ENCODE measurements at regions not wholly inside any gene's neighbourhood (a gene's known extent, or its start where the extent isn't known, plus 50 kb on each side); places are given as distances from the start of the nearest gene placed in this dataset.

DNA sequence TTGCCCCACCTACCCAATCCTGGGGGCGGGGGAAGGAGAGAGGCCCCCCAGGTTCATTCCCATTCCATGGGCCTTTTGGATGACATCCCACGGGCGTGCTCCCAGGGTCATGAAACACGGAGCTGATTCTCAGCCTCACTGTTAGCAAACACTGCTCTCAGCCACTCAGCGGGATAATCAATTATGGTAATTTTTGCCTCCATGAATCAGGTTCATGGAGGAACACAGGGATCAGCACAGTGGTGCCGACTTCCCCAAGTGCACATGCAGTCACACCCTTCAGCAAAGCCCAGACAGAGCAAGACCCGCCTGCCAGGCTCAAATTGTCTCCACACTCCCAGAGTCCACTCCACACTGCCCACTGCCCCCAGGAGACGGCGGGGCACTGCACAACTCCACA is 164.6 kb downstream of the ENGASE start:
- ChIA-PET POLR2A (no interaction called here), CTCF (no interaction called here)
- no peak for ATAC-seq
- in situ Hi-C loops (cut with HindIII; ENCODE audit: low pct_unique_long_range_greater_than_20kb, low sequenced_read_pairs) (no loop called here), intact Hi-C loops (cut with micrococcal nuclease; ENCODE audit: unreplicated experiment) (no loop called here)
- Histone ChIP-seq H3K36me3 (ENCODE audit: control insufficient read depth, insufficient read depth, low read length) (no peaks in the 10 kb centered on the region), H3K27ac (ENCODE audit: low read length) (no peak overlapping the region), H3K27me3 (ENCODE audit: control insufficient read depth, insufficient read depth, low read length) (peaks cover 8% of the 10 kb centered on the region), H3K9me3 (ENCODE audit: control insufficient read depth, insufficient read depth, low read depth, low read length) (no peaks in the 10 kb centered on the region), H3K4me3 (ENCODE audit: low read depth in 2 of 2, low read length in 2 of 2) (no peak overlapping the region), H3K4me1 (ENCODE audit: control insufficient read depth, insufficient read depth, low read length) (no peaks in the 10 kb centered on the region)
- no peak for DNase-seq (ENCODE audit: low read depth, low spot score)
- no TSS peak for BruUV-seq (replicated peaks)
- TF ChIP-seq, protein P1, sequence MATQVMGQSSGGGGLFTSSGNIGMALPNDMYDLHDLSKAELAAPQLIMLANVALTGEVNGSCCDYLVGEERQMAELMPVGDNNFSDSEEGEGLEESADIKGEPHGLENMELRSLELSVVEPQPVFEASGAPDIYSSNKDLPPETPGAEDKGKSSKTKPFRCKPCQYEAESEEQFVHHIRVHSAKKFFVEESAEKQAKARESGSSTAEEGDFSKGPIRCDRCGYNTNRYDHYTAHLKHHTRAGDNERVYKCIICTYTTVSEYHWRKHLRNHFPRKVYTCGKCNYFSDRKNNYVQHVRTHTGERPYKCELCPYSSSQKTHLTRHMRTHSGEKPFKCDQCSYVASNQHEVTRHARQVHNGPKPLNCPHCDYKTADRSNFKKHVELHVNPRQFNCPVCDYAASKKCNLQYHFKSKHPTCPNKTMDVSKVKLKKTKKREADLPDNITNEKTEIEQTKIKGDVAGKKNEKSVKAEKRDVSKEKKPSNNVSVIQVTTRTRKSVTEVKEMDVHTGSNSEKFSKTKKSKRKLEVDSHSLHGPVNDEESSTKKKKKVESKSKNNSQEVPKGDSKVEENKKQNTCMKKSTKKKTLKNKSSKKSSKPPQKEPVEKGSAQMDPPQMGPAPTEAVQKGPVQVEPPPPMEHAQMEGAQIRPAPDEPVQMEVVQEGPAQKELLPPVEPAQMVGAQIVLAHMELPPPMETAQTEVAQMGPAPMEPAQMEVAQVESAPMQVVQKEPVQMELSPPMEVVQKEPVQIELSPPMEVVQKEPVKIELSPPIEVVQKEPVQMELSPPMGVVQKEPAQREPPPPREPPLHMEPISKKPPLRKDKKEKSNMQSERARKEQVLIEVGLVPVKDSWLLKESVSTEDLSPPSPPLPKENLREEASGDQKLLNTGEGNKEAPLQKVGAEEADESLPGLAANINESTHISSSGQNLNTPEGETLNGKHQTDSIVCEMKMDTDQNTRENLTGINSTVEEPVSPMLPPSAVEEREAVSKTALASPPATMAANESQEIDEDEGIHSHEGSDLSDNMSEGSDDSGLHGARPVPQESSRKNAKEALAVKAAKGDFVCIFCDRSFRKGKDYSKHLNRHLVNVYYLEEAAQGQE (IDR thresholded peaks at IDR 0.05; ENCODE audit: insufficient read depth in 1 of 2, low read depth in 2 of 2, low read length in 1 of 2) = no peak
- TF ChIP-seq SIN3A (IDR thresholded peaks at IDR 0.05; ENCODE audit: borderline replicate concordance, insufficient read depth, low read depth, low read length) = no peak
- TF ChIP-seq CTCF (IDR thresholded peaks at IDR 0.05) = no peak
- no peak for TF ChIP-seq POLR2AphosphoS5 (IDR thresholded peaks at IDR 0.05; ENCODE audit: low read depth, low read length)

DNA sequence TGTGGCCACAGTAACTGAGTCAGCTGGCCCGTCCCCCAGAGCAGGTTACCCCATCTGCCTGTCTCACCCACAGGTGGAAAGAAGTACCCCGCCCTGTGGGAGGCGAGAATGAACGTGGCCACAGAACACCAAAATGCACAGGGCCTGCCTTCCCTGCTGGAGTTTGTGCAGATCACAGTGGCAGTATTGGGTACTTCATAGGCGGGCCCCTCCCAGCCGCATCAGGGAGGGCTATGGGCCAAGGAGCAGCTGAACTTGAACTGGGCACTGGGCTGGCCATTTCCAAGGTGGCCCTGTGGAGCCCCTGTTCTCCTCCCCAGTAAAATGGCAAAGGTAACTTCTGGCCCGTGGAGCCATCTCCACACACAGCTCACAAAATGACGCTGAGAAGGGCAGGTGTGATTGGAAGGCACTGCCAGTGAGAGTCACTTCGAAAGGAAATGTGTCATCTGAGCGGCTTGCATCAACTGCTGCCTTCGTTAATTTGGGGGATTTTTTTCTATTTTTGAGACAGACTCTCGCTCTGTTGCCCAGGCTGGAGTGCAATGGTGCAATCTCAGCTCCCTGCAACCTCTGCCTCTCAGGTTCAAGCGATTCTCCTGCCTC is 162.9 kb downstream of the ENGASE start:
- DNase-seq (ENCODE audit: low read depth, low spot score) (no peak), ATAC-seq (peak; percentile 49; the same call in 1 of the 2 replicates)
- Histone ChIP-seq H3K27me3 (ENCODE audit: control insufficient read depth, insufficient read depth, low read length) (peaks cover 10% of the 10 kb centered on the region), H3K4me3 (ENCODE audit: low read depth in 2 of 2, low read length in 2 of 2) (no peak overlapping the region), H3K36me3 (ENCODE audit: control insufficient read depth, insufficient read depth, low read length) (no peaks in the 10 kb centered on the region), H3K4me1 (ENCODE audit: control insufficient read depth, insufficient read depth, low read length) (no peaks in the 10 kb centered on the region), H3K27ac (ENCODE audit: low read length) (no peak overlapping the region), H3K9me3 (ENCODE audit: control insufficient read depth, insufficient read depth, low read depth, low read length) (no peaks in the 10 kb centered on the region)
- intact Hi-C loops (cut with micrococcal nuclease; ENCODE audit: unreplicated experiment) = no loop called here
- in situ Hi-C loops (cut with HindIII; ENCODE audit: low pct_unique_long_range_greater_than_20kb, low sequenced_read_pairs) = no loop called here
- BruUV-seq (replicated peaks) = no TSS peak
- ChIA-PET POLR2A (no interaction called here), CTCF (no interaction called here)
- TF ChIP-seq SIN3A (IDR thresholded peaks at IDR 0.05; ENCODE audit: borderline replicate concordance, insufficient read depth, low read depth, low read length) (no peak), TCF7L2 (IDR thresholded peaks at IDR 0.05; ENCODE audit: low read depth, low read length) (no peak), CTCF (IDR thresholded peaks at IDR 0.05) (no peak), POLR2AphosphoS5 (IDR thresholded peaks at IDR 0.05; ENCODE audit: low read depth, low read length) (no peak)
- TF ChIP-seq, protein P1 (IDR thresholded peaks at IDR 0.05; ENCODE audit: insufficient read depth in 1 of 2, low read depth in 2 of 2, low read length in 1 of 2) = no peak
